BLaER1 treated with 17β-estradiol and CSF1 and Interleukin-3, amounts not matched to agents 10 nM and 100 nM (cell line): ENCODE measurements at regions not wholly inside any gene's neighbourhood (a gene's known extent, or its start where the extent isn't known, plus 50 kb on each side); places are given as distances from the start of the nearest gene placed in this dataset.
"Not testable (repeated sequence)": the region's sequence is repeated elsewhere in the genome, so short reads cannot be mapped to it uniquely, and the experiment has no call there.

Source experiments
- H3K27ac ChIP-seq, 11 experiments: shearing (Covaris generic); formaldehyde crosslinking; 2 replicates each; pipeline ENCODE4 v1.8.1; 2022
- H3K27me3 ChIP-seq, 11 experiments: shearing (Covaris generic); formaldehyde crosslinking; 2 replicates each; pipeline ENCODE4 v1.8.1; 2022
- H3K36me3 ChIP-seq, 11 experiments: shearing (Covaris generic); formaldehyde crosslinking; 2 replicates each; pipeline ENCODE4 v1.8.1; 2022
- H3K4me1 ChIP-seq, 10 experiments: shearing (Covaris generic); formaldehyde crosslinking; 2 replicates each; pipeline ENCODE4 v1.8.1; 2022
- H3K4me2 ChIP-seq, 11 experiments: shearing (Covaris generic); formaldehyde crosslinking; 2 replicates each; pipeline ENCODE4 v1.8.1; 2022
- H3K4me3 ChIP-seq, 10 experiments: shearing (Covaris generic); formaldehyde crosslinking; 2 replicates each; pipeline ENCODE4 v1.8.1; 2022
- H3K9ac ChIP-seq, 11 experiments: shearing (Covaris generic); formaldehyde crosslinking; 2 replicates each; pipeline ENCODE4 v1.8.1; 2022
- H3K9me3 ChIP-seq, 11 experiments: shearing (Covaris generic); formaldehyde crosslinking; replicated peaks in 1 of 11; 2 replicates each; pipeline ENCODE4 v1.8.1; 2022
- H4K20me1 ChIP-seq, 11 experiments: shearing (Covaris generic); formaldehyde crosslinking; 2 replicates each; pipeline ENCODE4 v1.8.1; 2022
- Cebpa-rat ChIP-seq, 11 experiments: shearing (Covaris generic); IDR thresholded peaks; 2 replicates each; pipeline ENCODE4 v1.8.1; 2022

GRCh38 chr3:107189158-107189791 lies 188.0 kb upstream of the CCDC54 start:
- no peaks in the 10 kb centered on the region for H4K20me1 ChIP-seq
- no peak overlapping the region for H3K4me3 ChIP-seq
- H3K4me2 ChIP-seq: no peak overlapping the region
- H3K27ac ChIP-seq: no peak overlapping the region
- H3K9me3 ChIP-seq: no peaks in the 10 kb centered on the region
- TF ChIP-seq Cebpa-rat (IDR thresholded peaks at IDR 0.05): no peak
- H3K36me3 ChIP-seq: no peaks in the 10 kb centered on the region
- no peak overlapping the region for H3K9ac ChIP-seq
- no peaks in the 10 kb centered on the region for H3K27me3 ChIP-seq
- no peaks in the 10 kb centered on the region for H3K4me1 ChIP-seq

GRCh38 chr3:107193116-107193515 lies 184.1 kb upstream of the CCDC54 start:
- H3K4me1 ChIP-seq: no peaks in the 10 kb centered on the region
- H3K27ac ChIP-seq: no peak overlapping the region
- no peak overlapping the region for H3K9ac ChIP-seq
- no peaks in the 10 kb centered on the region for H3K36me3 ChIP-seq
- H3K9me3 ChIP-seq: no peaks in the 10 kb centered on the region
- H4K20me1 ChIP-seq: no peaks in the 10 kb centered on the region
- H3K4me3 ChIP-seq: no peak overlapping the region
- H3K4me2 ChIP-seq: no peak overlapping the region
- no peaks in the 10 kb centered on the region for H3K27me3 ChIP-seq
- TF ChIP-seq Cebpa-rat (IDR thresholded peaks at IDR 0.05): no peak

- Histone ChIP-seq H3K9ac (no peak overlapping the region), H3K27me3 (no peaks in the 10 kb centered on the region), H3K36me3 (no peaks in the 10 kb centered on the region), H3K4me1 (no peaks in the 10 kb centered on the region), H3K9me3 (no peaks in the 10 kb centered on the region), H3K4me2 (no peak overlapping the region), H4K20me1 (no peaks in the 10 kb centered on the region), H3K4me3 (no peak overlapping the region), H3K27ac (no peak overlapping the region)
- TF ChIP-seq Cebpa-rat (IDR thresholded peaks at IDR 0.05): no peak
These were observed 178.6 kb upstream of the CCDC54 start for GRCh38 chr3:107198581-107199181.

GRCh38 chr3:107201146-107201545 lies 176.1 kb upstream of the CCDC54 start:
- Histone ChIP-seq H3K9me3 (no peaks in the 10 kb centered on the region), H3K27me3 (no peaks in the 10 kb centered on the region), H3K36me3 (no peaks in the 10 kb centered on the region), H3K4me1 (no peaks in the 10 kb centered on the region), H3K4me3 (no peak overlapping the region), H3K27ac (no peak overlapping the region), H3K9ac (no peak overlapping the region), H4K20me1 (no peaks in the 10 kb centered on the region), H3K4me2 (no peak overlapping the region)
- no peak for TF ChIP-seq Cebpa-rat (IDR thresholded peaks at IDR 0.05)

- H3K9me3 ChIP-seq, H3K27me3 ChIP-seq, H3K9ac ChIP-seq, H3K4me2 ChIP-seq, H4K20me1 ChIP-seq, H3K4me3 ChIP-seq, H3K4me1 ChIP-seq, H3K27ac ChIP-seq, H3K36me3 ChIP-seq: not testable (repeated sequence)
These were observed 174.4 kb upstream of the CCDC54 start for GRCh38 chr3:107202885-107203284.

- H3K4me3 ChIP-seq: no peak overlapping the region
- no peak for TF ChIP-seq Cebpa-rat (IDR thresholded peaks at IDR 0.05)
- no peaks in the 10 kb centered on the region for H3K36me3 ChIP-seq
- no peaks in the 10 kb centered on the region for H3K9me3 ChIP-seq
- H3K27ac ChIP-seq: no peak overlapping the region
- no peak overlapping the region for H3K9ac ChIP-seq
- H3K27me3 ChIP-seq: no peaks in the 10 kb centered on the region
- no peak overlapping the region for H3K4me2 ChIP-seq
- peaks cover 12 to 17% (median 15%) of the 10 kb centered on the region in 10 experiments; a peak in 15 of 20 replicates for H3K4me1 ChIP-seq
- no peaks in the 10 kb centered on the region for H4K20me1 ChIP-seq
These were observed 173.1 kb upstream of the CCDC54 start for GRCh38 chr3:107204121-107204520.

GRCh38 chr3:107205358-107205757 lies 171.9 kb upstream of the CCDC54 start:
- H3K27me3 ChIP-seq: no peaks in the 10 kb centered on the region
- no peaks in the 10 kb centered on the region for H3K9me3 ChIP-seq
- no peak overlapping the region for H3K4me2 ChIP-seq
- no peak overlapping the region for H3K27ac ChIP-seq
- H3K4me1 ChIP-seq: peaks cover 12 to 21% (median 18%) of the 10 kb centered on the region in 10 experiments; a peak in 15 of 20 replicates
- H3K9ac ChIP-seq: no peak overlapping the region
- H3K4me3 ChIP-seq: no peak overlapping the region
- no peak for TF ChIP-seq Cebpa-rat (IDR thresholded peaks at IDR 0.05)
- no peaks in the 10 kb centered on the region for H3K36me3 ChIP-seq
- H4K20me1 ChIP-seq: no peaks in the 10 kb centered on the region

- H3K4me3 ChIP-seq: no peak overlapping the region
- no peaks in the 10 kb centered on the region for H3K27me3 ChIP-seq
- H3K4me1 ChIP-seq: peaks cover 12 to 21% (median 18%) of the 10 kb centered on the region in 10 experiments; a peak in 15 of 20 replicates
- no peaks in the 10 kb centered on the region for H3K9me3 ChIP-seq
- no peak overlapping the region for H3K4me2 ChIP-seq
- H4K20me1 ChIP-seq: no peaks in the 10 kb centered on the region
- H3K27ac ChIP-seq: no peak overlapping the region
- no peaks in the 10 kb centered on the region for H3K36me3 ChIP-seq
- no peak for TF ChIP-seq Cebpa-rat (IDR thresholded peaks at IDR 0.05)
- no peak overlapping the region for H3K9ac ChIP-seq
These were observed 171.1 kb upstream of the CCDC54 start for GRCh38 chr3:107206141-107206540.

GRCh38 chr3:107206945-107207344 lies 170.3 kb upstream of the CCDC54 start:
- Histone ChIP-seq H3K9me3 (no peaks in the 10 kb centered on the region), H3K4me1 (peaks cover 12 to 21% (median 18%) of the 10 kb centered on the region in 10 experiments; a peak in 15 of 20 replicates), H3K27ac (no peak overlapping the region), H3K36me3 (no peaks in the 10 kb centered on the region), H3K4me3 (no peak overlapping the region), H4K20me1 (no peaks in the 10 kb centered on the region), H3K4me2 (no peak overlapping the region), H3K9ac (no peak overlapping the region), H3K27me3 (no peaks in the 10 kb centered on the region)
- no peak for TF ChIP-seq Cebpa-rat (IDR thresholded peaks at IDR 0.05)

- Histone ChIP-seq H3K4me1 (peaks cover 12 to 21% (median 18%) of the 10 kb centered on the region in 10 experiments; a peak in 15 of 20 replicates), H3K36me3 (no peaks in the 10 kb centered on the region), H3K4me2 (peak overlapping the region in 8 of 11 experiments; percentile 9 to 37 (median 20); a peak in 7 of 22 replicates), H3K27ac (no peak overlapping the region), H3K27me3 (no peaks in the 10 kb centered on the region), H3K4me3 (no peak overlapping the region), H4K20me1 (no peaks in the 10 kb centered on the region), H3K9ac (no peak overlapping the region), H3K9me3 (no peaks in the 10 kb centered on the region)
- no peak for TF ChIP-seq Cebpa-rat (IDR thresholded peaks at IDR 0.05)
These were observed 169.1 kb upstream of the CCDC54 start for GRCh38 chr3:107208100-107208499.
